ENCODE measurements at regions not wholly inside any gene's neighbourhood (a gene's known extent, or its start where the extent isn't known, plus 50 kb on each side); places are given as distances from the start of the nearest gene placed in this dataset.
A peak's percentile ranks its signal among the peaks of the same experiment; 100 is the strongest.

GRCh38 chr11:104338186-104338585 lies 174.2 kb upstream of the PDGFD start:
- Histone ChIP-seq H3K4me1 (ENCODE audit: low read length) (peaks cover 7% of the 10 kb centered on the region), H3K4me3 (ENCODE audit: low read length) (no peak overlapping the region), H3K36me3 (replicated peaks; ENCODE audit: low read depth, low read length) (no peaks in the 10 kb centered on the region), H4K20me1 (ENCODE audit: insufficient read depth, low read length) (no peaks in the 10 kb centered on the region), H3K79me2 (ENCODE audit: low read length) (no peaks in the 10 kb centered on the region), H3K9me3 (ENCODE audit: insufficient read depth, low read length) (no peaks in the 10 kb centered on the region), H3K9ac (ENCODE audit: low read length) (no peak overlapping the region), H2AFZ (ENCODE audit: low read depth, low read length) (no peak overlapping the region), H3K4me2 (ENCODE audit: low read length) (no peak overlapping the region), H3K27ac (ENCODE audit: low read length) (no peak overlapping the region), H3K27me3 (ENCODE audit: low read depth, low read length) (0 out of 2 replicates have a peak, but pooled peaks cover 2% of the 10 kb centered on the region)
- TF ChIP-seq EZH2phosphoT487 (IDR thresholded peaks at IDR 0.05; ENCODE audit: low read depth) = no peak
- TF ChIP-seq, protein P1, sequence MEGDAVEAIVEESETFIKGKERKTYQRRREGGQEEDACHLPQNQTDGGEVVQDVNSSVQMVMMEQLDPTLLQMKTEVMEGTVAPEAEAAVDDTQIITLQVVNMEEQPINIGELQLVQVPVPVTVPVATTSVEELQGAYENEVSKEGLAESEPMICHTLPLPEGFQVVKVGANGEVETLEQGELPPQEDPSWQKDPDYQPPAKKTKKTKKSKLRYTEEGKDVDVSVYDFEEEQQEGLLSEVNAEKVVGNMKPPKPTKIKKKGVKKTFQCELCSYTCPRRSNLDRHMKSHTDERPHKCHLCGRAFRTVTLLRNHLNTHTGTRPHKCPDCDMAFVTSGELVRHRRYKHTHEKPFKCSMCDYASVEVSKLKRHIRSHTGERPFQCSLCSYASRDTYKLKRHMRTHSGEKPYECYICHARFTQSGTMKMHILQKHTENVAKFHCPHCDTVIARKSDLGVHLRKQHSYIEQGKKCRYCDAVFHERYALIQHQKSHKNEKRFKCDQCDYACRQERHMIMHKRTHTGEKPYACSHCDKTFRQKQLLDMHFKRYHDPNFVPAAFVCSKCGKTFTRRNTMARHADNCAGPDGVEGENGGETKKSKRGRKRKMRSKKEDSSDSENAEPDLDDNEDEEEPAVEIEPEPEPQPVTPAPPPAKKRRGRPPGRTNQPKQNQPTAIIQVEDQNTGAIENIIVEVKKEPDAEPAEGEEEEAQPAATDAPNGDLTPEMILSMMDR (IDR thresholded peaks at IDR 0.05; ENCODE audit: low read depth, low read length) = no peak

DNA sequence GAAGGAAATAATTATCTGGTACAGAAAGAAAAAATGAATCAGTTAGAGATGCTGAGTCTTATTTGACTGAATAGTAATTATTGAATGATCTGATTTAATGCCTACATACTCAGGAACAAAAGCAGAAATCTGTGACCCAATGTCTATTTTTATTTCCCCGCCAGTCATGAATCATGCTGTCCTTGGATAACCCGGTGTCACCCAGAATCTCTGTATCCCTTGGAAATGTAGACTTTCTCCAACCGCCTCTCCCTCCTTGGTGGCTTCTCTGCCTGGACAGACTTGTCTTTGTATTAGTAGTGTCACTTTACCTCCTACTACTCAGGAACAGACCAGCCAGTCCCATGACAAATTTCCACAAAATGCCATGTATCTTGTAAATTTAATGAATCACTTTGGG lies 173.3 kb upstream of the PDGFD start:
- H4K20me1 ChIP-seq (ENCODE audit: insufficient read depth, low read length) = no peaks in the 10 kb centered on the region
- H3K4me2 ChIP-seq (ENCODE audit: low read length) = no peak overlapping the region
- no peaks in the 10 kb centered on the region for H3K36me3 ChIP-seq (replicated peaks; ENCODE audit: low read depth, low read length)
- H3K27ac ChIP-seq (ENCODE audit: low read length) = no peak overlapping the region
- no peak overlapping the region for H2AFZ ChIP-seq (ENCODE audit: low read depth, low read length)
- 0 out of 2 replicates have a peak, but pooled peaks cover 2% of the 10 kb centered on the region for H3K27me3 ChIP-seq (ENCODE audit: low read depth, low read length)
- H3K9ac ChIP-seq (ENCODE audit: low read length) = no peak overlapping the region
- H3K4me1 ChIP-seq (ENCODE audit: low read length) = peaks cover 7% of the 10 kb centered on the region
- no peaks in the 10 kb centered on the region for H3K9me3 ChIP-seq (ENCODE audit: insufficient read depth, low read length)
- TF ChIP-seq, protein P1 (IDR thresholded peaks at IDR 0.05; ENCODE audit: low read depth, low read length) = no peak
- TF ChIP-seq EZH2phosphoT487 (IDR thresholded peaks at IDR 0.05; ENCODE audit: low read depth) = no peak
- no peaks in the 10 kb centered on the region for H3K79me2 ChIP-seq (ENCODE audit: low read length)
- H3K4me3 ChIP-seq (ENCODE audit: low read length) = no peak overlapping the region

DNA sequence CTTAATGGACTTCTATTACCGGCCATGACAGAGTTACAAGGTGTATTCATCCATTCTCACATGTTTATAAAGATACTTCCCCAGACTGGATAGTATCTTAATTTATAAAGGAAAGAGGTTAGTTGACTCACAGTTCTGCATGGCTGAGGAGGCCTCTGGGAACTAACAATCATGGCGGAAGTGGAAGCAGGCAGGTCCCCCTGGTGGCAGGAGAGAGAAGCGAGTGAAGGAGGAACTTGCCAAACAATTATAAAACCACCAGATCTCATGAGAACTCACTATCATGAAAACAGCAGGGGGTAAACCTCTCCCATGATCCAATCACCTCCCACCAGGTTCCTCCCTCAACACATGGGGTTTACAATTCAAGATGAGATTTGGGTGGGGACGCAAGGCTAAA lies 170.0 kb upstream of the PDGFD start:
- no peaks in the 10 kb centered on the region for H3K27me3 ChIP-seq (ENCODE audit: low read depth, low read length)
- H3K36me3 ChIP-seq (replicated peaks; ENCODE audit: low read depth, low read length) = no peaks in the 10 kb centered on the region
- no peak overlapping the region for H3K9ac ChIP-seq (ENCODE audit: low read length)
- H3K4me1 ChIP-seq (ENCODE audit: low read length) = 0 out of 2 replicates have a peak, but pooled peaks cover under 1% of the 10 kb centered on the region
- no peak for TF ChIP-seq EZH2phosphoT487 (IDR thresholded peaks at IDR 0.05; ENCODE audit: low read depth)
- TF ChIP-seq, protein P1 (IDR thresholded peaks at IDR 0.05; ENCODE audit: low read depth, low read length) = peak; percentile 27; the same call in 1 of the 2 replicates
- H3K4me3 ChIP-seq (ENCODE audit: low read length) = no peak overlapping the region
- H3K27ac ChIP-seq (ENCODE audit: low read length) = no peak overlapping the region
- no peak overlapping the region for H2AFZ ChIP-seq (ENCODE audit: low read depth, low read length)
- no peaks in the 10 kb centered on the region for H3K79me2 ChIP-seq (ENCODE audit: low read length)
- H3K9me3 ChIP-seq (ENCODE audit: insufficient read depth, low read length) = no peaks in the 10 kb centered on the region
- H4K20me1 ChIP-seq (ENCODE audit: insufficient read depth, low read length) = no peaks in the 10 kb centered on the region
- no peak overlapping the region for H3K4me2 ChIP-seq (ENCODE audit: low read length)

- Histone ChIP-seq H3K79me2 (ENCODE audit: low read length) (no peaks in the 10 kb centered on the region), H3K9me3 (ENCODE audit: insufficient read depth, low read length) (no peaks in the 10 kb centered on the region), H4K20me1 (ENCODE audit: insufficient read depth, low read length) (no peaks in the 10 kb centered on the region), H3K36me3 (replicated peaks; ENCODE audit: low read depth, low read length) (no peaks in the 10 kb centered on the region), H3K27me3 (ENCODE audit: low read depth, low read length) (no peaks in the 10 kb centered on the region), H3K4me3 (ENCODE audit: low read length) (no peak overlapping the region), H3K4me2 (ENCODE audit: low read length) (no peak overlapping the region), H3K9ac (ENCODE audit: low read length) (no peak overlapping the region), H3K27ac (ENCODE audit: low read length) (no peak overlapping the region), H2AFZ (ENCODE audit: low read depth, low read length) (no peak overlapping the region), H3K4me1 (ENCODE audit: low read length) (no peaks in the 10 kb centered on the region)
- TF ChIP-seq, protein P1 (IDR thresholded peaks at IDR 0.05; ENCODE audit: low read depth, low read length) = peak; percentile 55
- no peak for TF ChIP-seq EZH2phosphoT487 (IDR thresholded peaks at IDR 0.05; ENCODE audit: low read depth)
These were observed 168.2 kb upstream of the PDGFD start for GRCh38 chr11:104332110-104332509.

Data from OCI-LY3 (cell line).